GM18508 (cell line): ENCODE measurements at regions not wholly inside any gene's neighbourhood (a gene's known extent, or its start where the extent isn't known, plus 50 kb on each side); places are given as distances from the start of the nearest gene placed in this dataset.

Experiments used
- ATAC-seq: cut with Tn5 transposase; IDR thresholded peaks from one replicate; pipeline ENCODE4 v1.9.1; 2021; ENCODE audit warnings: moderate number of reproducible peaks; ENCODE audit not compliant: insufficient read depth, unreplicated experiment

GRCh38 chr5:4206127-4206526 is 610.5 kb downstream of the IRX1 start:
- ATAC-seq, result no peak

GRCh38 chr5:4207486-4207885 is 611.9 kb downstream of the IRX1 start:
- ATAC-seq, result no peak

- ATAC-seq, result no peak
These were observed 612.9 kb downstream of the IRX1 start for GRCh38 chr5:4208537-4208936.

- no peak for ATAC-seq
These were observed 613.4 kb downstream of the IRX1 start for GRCh38 chr5:4208996-4209395.

- ATAC-seq, result no peak
These were observed 616.6 kb downstream of the IRX1 start for GRCh38 chr5:4212071-4212739.

GRCh38 chr5:4212981-4213819 is 617.6 kb downstream of the IRX1 start:
- no peak for ATAC-seq

- ATAC-seq, result no peak
These were observed 619.5 kb downstream of the IRX1 start for GRCh38 chr5:4215143-4215542.

- no peak for ATAC-seq
These were observed 620.5 kb downstream of the IRX1 start for GRCh38 chr5:4216142-4216541.

- ATAC-seq, result no peak
These were observed 624.4 kb downstream of the IRX1 start for GRCh38 chr5:4220016-4220415.

- no peak for ATAC-seq
These were observed 625.4 kb downstream of the IRX1 start for GRCh38 chr5:4221048-4221447.

GRCh38 chr5:4222147-4222546 is 626.5 kb downstream of the IRX1 start:
- ATAC-seq, result no peak

- ATAC-seq, result no peak
These were observed 627.2 kb downstream of the IRX1 start for GRCh38 chr5:4222821-4223220.

- ATAC-seq, result no peak
These were observed 630.1 kb downstream of the IRX1 start for GRCh38 chr5:4225741-4226140.

- ATAC-seq, result no peak
These were observed 630.9 kb downstream of the IRX1 start for GRCh38 chr5:4226565-4226964.

- ATAC-seq, result no peak
These were observed 633.1 kb downstream of the IRX1 start for GRCh38 chr5:4228708-4229107.

- ATAC-seq, result no peak
These were observed 634.0 kb downstream of the IRX1 start for GRCh38 chr5:4229414-4230292.

- ATAC-seq, result no peak
These were observed 634.8 kb downstream of the IRX1 start for GRCh38 chr5:4230471-4230785.

GRCh38 chr5:4230786-4231641 is 635.4 kb downstream of the IRX1 start:
- ATAC-seq, result no peak

- no peak for ATAC-seq
These were observed 636.5 kb downstream of the IRX1 start for GRCh38 chr5:4232084-4232483.

- ATAC-seq, result no peak
These were observed 638.0 kb downstream of the IRX1 start for GRCh38 chr5:4233671-4234070.
